ENCODE measurements at regions not wholly inside any gene's neighbourhood (a gene's known extent, or its start where the extent isn't known, plus 50 kb on each side); places are given as distances from the start of the nearest gene placed in this dataset.

DNA sequence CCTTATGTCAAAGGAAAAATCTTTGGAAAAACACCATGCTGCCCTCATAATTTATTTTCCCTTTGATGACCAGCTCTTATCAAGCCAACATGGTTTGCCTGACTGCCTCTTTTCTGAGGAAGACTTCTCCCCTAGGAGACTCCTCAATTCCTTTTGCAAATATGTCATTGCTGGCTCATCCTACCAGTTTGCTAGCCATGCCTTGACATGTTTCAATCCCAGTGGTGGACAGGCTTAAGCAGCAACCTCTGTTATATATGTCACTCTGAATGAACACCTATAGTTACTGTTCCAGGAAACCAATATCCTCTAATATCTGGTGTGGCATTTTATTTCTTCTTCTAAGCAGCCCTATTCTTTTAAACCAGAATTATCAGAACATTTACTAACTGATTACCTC lies 615.8 kb downstream of the HTR1A start:
- TF ChIP-seq, protein P1, sequence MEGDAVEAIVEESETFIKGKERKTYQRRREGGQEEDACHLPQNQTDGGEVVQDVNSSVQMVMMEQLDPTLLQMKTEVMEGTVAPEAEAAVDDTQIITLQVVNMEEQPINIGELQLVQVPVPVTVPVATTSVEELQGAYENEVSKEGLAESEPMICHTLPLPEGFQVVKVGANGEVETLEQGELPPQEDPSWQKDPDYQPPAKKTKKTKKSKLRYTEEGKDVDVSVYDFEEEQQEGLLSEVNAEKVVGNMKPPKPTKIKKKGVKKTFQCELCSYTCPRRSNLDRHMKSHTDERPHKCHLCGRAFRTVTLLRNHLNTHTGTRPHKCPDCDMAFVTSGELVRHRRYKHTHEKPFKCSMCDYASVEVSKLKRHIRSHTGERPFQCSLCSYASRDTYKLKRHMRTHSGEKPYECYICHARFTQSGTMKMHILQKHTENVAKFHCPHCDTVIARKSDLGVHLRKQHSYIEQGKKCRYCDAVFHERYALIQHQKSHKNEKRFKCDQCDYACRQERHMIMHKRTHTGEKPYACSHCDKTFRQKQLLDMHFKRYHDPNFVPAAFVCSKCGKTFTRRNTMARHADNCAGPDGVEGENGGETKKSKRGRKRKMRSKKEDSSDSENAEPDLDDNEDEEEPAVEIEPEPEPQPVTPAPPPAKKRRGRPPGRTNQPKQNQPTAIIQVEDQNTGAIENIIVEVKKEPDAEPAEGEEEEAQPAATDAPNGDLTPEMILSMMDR (IDR thresholded peaks at IDR 0.05), result no peak

DNA sequence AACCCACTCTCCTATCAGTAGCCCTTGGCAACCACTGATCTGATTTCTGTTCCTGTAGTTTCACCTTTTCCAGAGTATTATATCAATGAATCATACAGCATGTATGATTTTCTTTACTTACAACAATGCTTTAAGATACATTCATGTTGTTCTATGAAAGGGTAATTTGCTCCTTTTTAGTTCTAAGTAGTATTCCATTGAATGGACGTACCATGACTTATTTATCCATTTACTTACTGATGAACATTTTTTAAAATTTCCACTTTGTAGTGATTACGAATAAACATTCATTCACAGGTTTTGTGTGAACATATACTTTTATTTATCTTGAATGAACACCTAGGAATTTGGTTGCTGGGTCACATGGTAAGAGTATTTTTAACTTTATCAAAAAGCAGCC lies 620.8 kb downstream of the HTR1A start:
- H3K9me3 ChIP-seq, result no peaks in the 10 kb centered on the region
- H3K27me3 ChIP-seq, result no peaks in the 10 kb centered on the region
- H3K4me3 ChIP-seq, result no peak overlapping the region
- no peak overlapping the region for H3K27ac ChIP-seq
- H3K4me1 ChIP-seq, result no peaks in the 10 kb centered on the region
- TF ChIP-seq, protein P1 (IDR thresholded peaks at IDR 0.05), result no peak
- DNase-seq (ENCODE audit: low spot score in 2 of 2), result no peak
- intact Hi-C loops (cut with DNase I), result no loop called here
- H3K36me3 ChIP-seq, result no peaks in the 10 kb centered on the region

More for the DNA sequence above, 615.8 kb downstream of the HTR1A start:
- no peaks in the 10 kb centered on the region for H3K36me3 ChIP-seq
- H3K27ac ChIP-seq, result no peak overlapping the region
- DNase-seq (ENCODE audit: low spot score in 2 of 2), result no peak
- H3K27me3 ChIP-seq, result no peaks in the 10 kb centered on the region
- H3K4me3 ChIP-seq, result no peak overlapping the region
- no peaks in the 10 kb centered on the region for H3K9me3 ChIP-seq
- intact Hi-C loops (cut with DNase I), result no loop called here
- H3K4me1 ChIP-seq, result no peaks in the 10 kb centered on the region

DNA sequence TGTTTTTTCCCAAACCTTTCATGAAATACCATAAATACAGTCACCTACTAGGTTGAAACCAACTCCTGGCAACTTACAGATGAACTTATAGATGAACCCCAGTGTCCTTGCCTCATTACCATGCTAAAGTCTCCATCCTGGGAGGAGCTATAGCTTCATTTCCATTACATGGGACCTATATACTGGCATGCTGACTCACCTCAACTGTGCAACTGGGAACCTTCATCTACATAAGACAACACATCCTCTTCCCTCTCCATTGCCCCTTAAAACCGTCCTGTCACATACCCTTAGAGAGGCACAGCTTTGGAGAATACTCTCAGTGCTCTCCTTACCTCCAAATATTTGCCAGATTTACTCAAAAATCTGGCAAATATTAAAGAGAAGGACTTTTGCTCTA lies 638.3 kb downstream of the HTR1A start:
- Histone ChIP-seq H3K36me3 (no peaks in the 10 kb centered on the region), H3K27ac (no peak overlapping the region), H3K4me3 (no peak overlapping the region), H3K27me3 (no peaks in the 10 kb centered on the region), H3K4me1 (no peaks in the 10 kb centered on the region), H3K9me3 (no peaks in the 10 kb centered on the region)
- DNase-seq (ENCODE audit: low spot score in 2 of 2), result no peak
- intact Hi-C loops (cut with DNase I), result no loop called here
- TF ChIP-seq, protein P1 (IDR thresholded peaks at IDR 0.05), result no peak

DNA sequence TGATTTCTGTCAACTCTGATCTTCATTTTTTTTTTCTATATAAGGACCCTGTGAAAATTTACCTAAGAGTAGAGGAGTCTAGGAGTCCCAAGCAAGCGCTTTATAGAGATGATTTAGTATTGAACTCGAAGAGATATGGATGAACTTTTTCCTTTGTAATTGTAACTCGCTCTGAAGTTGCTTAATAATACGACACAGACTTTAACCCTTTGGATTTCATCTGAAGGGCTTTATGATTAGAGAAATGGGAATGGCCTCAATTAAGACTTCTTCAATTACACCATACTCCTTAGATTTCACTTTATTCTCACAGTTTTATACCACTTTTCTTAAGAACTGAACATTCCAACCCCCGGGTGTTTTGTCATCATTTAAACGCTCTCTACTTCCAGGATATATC lies 647.7 kb downstream of the HTR1A start:
- no peaks in the 10 kb centered on the region for H3K9me3 ChIP-seq
- TF ChIP-seq, protein P1 (IDR thresholded peaks at IDR 0.05), result no peak
- H3K4me1 ChIP-seq, result no peaks in the 10 kb centered on the region
- intact Hi-C loops (cut with DNase I), result no loop called here
- H3K27ac ChIP-seq, result no peak overlapping the region
- H3K36me3 ChIP-seq, result no peaks in the 10 kb centered on the region
- no peaks in the 10 kb centered on the region for H3K27me3 ChIP-seq
- no peak overlapping the region for H3K4me3 ChIP-seq
- DNase-seq (ENCODE audit: low spot score in 2 of 2), result no peak

DNA sequence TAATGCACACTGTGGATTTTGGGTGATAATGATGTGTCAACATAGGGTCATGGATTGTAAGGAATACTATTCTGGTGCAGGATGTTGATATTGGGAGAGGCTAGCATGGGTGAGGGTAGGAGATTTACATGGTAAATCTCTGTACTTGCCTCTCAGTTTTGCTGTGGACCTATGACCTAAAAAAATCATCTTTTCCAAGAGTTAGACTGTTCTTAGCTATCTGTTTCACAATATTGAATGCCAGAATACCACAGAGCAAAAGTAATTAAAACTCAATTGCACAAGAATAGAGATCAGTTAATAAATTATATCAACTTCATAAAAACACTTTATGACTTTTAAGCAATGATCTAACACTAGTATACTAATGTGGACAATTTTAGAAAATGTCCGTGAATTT lies 651.6 kb downstream of the HTR1A start:
- Histone ChIP-seq H3K9me3 (no peaks in the 10 kb centered on the region), H3K27ac (no peak overlapping the region), H3K4me1 (no peaks in the 10 kb centered on the region), H3K27me3 (no peaks in the 10 kb centered on the region), H3K36me3 (no peaks in the 10 kb centered on the region), H3K4me3 (no peak overlapping the region)
- TF ChIP-seq, protein P1 (IDR thresholded peaks at IDR 0.05), result no peak
- no peak for DNase-seq (ENCODE audit: low spot score in 2 of 2)
- intact Hi-C loops (cut with DNase I), result no loop called here

DNA sequence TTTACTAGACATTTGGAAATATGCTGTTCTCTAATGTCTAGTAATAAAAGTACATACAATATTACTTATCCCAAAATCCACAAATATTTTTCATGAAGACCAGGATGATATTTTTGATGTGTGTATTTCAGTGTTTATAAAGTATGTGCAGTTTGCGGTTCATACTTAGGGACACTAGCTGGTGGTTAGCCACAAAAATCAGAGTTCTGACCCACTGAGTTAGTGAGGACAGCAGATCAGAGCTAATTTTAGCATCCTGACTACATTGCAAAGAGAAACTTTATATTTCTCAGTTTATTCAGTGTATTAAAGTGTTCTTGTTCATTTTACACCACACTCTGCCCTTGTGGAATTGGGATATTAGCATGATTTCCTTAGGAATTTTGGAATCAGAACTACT lies 655.3 kb downstream of the HTR1A start:
- no peak for DNase-seq (ENCODE audit: low spot score in 2 of 2)
- Histone ChIP-seq H3K9me3 (no peaks in the 10 kb centered on the region), H3K27me3 (no peaks in the 10 kb centered on the region), H3K36me3 (no peaks in the 10 kb centered on the region), H3K4me3 (no peak overlapping the region), H3K4me1 (no peaks in the 10 kb centered on the region), H3K27ac (no peak overlapping the region)
- TF ChIP-seq, protein P1 (IDR thresholded peaks at IDR 0.05), result no peak
- intact Hi-C loops (cut with DNase I), result no loop called here

Data from ascending aorta (tissue), 2 donors.